Stimulated activated naive B cell treated with anti-CD40 and anti-IgM and Interleukin-4, amounts not matched to agents 10 μg/mL and 1 μg/mL and 100 μg/mL, for 72 hours (primary cell): ENCODE measurements at regions not wholly inside any gene's neighbourhood (a gene's known extent, or its start where the extent isn't known, plus 50 kb on each side); places are given as distances from the start of the nearest gene placed in this dataset.
A peak's percentile ranks its signal among the peaks of the same experiment; 100 is the strongest.
"Not testable (repeated sequence)": the region's sequence is repeated elsewhere in the genome, so short reads cannot be mapped to it uniquely, and the experiment has no call there.

Experiments used
- ATAC-seq, 2 donors: fragments of 150-1000 bp; cut with Tn5 transposase; replicated peaks; 2 replicates each; pipeline ENCODE4 v1.10.0; 2021; ENCODE audit warnings: moderate library complexity in 1 of 2
- DNase-seq: peaks from one replicate; pipeline ENCODE4 v3.0.0; 2021
- H3K27ac Mint-ChIP-seq: one replicate; pipeline ENCODE4 v1.8.0; 2022; ENCODE audit warnings: mild to moderate bottlenecking, mixed read lengths
- H3K27me3 Mint-ChIP-seq, 2 donors: one replicate each; pipeline ENCODE4 v1.8.0; 2022; ENCODE audit warnings: mixed read lengths in 2 of 2
- H3K36me3 Mint-ChIP-seq, 2 donors: one replicate each; pipeline ENCODE4 v1.8.0; 2022; ENCODE audit warnings: mixed read lengths in 2 of 2, mild to moderate bottlenecking in 1 of 2
- H3K4me1 Mint-ChIP-seq, 2 donors: one replicate each; pipeline ENCODE4 v1.8.0; 2022; ENCODE audit warnings: mixed read lengths in 2 of 2, mild to moderate bottlenecking in 1 of 2
- H3K4me3 Mint-ChIP-seq, 2 donors: one replicate each; pipeline ENCODE4 v1.8.0; 2022; ENCODE audit warnings: mild to moderate bottlenecking in 2 of 2, mixed read lengths in 2 of 2, moderate library complexity in 1 of 2
- H3K9me3 Mint-ChIP-seq, 2 donors: one replicate each; pipeline ENCODE4 v1.8.0; 2022; ENCODE audit warnings: mixed read lengths in 2 of 2, mild to moderate bottlenecking in 1 of 2

DNA sequence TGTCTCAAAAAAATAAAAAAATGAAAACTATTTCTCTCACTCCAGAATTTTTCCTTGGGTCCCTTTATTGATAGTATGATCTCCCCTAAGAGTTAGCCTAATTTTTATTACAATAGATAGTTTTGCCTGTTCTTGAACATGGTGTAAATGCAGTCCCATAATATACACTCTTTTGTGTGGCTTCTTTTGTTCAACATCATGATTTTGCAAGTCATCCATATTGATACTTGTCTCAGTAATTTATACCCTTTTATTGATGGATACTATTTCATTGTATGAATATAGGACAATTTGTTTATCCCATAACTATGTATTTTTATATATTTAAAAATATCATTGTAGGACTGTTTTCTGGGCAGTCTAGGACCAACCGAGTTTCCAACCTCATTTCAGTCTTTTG, 207.0 kb downstream of the UTP18 start:
- ATAC-seq (no peak), DNase-seq (no peak)
- H3K27ac Mint-ChIP-seq: no peak overlapping the region
- no peaks in the 10 kb centered on the region for H3K9me3 Mint-ChIP-seq
- H3K4me3 Mint-ChIP-seq: no peak overlapping the region
- peaks cover 4 to 37% of the 10 kb centered on the region in 2 donors for H3K27me3 Mint-ChIP-seq
- H3K4me1 Mint-ChIP-seq: no peaks in the 10 kb centered on the region
- H3K36me3 Mint-ChIP-seq: no peaks in the 10 kb centered on the region

DNA sequence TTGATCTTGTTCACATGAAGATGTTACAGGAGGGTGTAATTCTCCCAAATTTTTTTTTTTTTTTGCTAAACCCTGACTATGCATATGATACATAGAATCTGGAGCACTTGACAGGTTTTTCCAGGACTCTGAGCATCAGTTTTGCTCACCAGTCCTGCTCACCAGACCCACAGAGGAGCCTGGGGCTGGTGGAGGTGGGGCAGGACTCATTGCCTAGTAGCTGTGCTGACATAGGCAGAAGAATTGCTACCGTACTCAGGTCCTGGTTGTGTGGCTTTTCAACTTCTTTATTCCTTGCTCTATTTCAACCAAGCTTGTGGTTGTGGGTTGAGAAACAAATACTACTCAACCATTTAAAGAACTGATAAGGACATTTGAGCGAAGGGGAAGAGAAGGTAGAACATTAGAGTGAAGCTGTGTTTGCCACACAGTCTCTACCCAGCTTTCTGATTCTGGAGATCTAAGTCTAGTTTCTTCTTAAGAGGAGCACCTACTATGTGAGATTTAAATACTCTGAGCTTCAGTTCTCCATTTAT, 212.4 kb downstream of the UTP18 start:
- Mint-ChIP-seq H3K36me3 (no peaks in the 10 kb centered on the region), H3K27me3 (peaks cover 4 to 27% of the 10 kb centered on the region in 2 donors), H3K4me1 (no peaks in the 10 kb centered on the region), H3K27ac (no peak overlapping the region), H3K9me3 (no peaks in the 10 kb centered on the region), H3K4me3 (no peak overlapping the region)
- ATAC-seq (no peak), DNase-seq (no peak)

DNA sequence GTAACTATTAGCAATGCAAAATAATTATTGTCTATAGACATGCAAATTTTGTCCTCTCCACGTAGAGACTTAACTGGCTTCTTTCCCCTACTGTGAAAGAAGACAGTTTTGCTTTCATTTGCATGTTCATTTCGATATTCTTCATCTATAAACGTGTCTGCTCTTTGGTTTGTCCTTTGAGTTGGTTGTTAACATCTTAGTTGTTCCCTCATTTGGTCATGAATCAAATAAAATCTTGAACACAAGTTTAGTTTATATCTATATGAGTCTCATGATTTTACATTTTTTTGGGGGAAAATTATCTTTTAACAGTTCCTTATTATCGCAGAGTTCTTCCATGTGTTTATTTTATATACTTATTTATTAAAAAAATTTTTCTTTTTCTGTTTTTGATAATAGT, 214.4 kb downstream of the UTP18 start:
- Mint-ChIP-seq H3K4me3 (no peak overlapping the region), H3K4me1 (no peaks in the 10 kb centered on the region), H3K9me3 (peaks cover 0 to 2% of the 10 kb centered on the region in 2 donors), H3K36me3 (no peaks in the 10 kb centered on the region), H3K27ac (no peak overlapping the region), H3K27me3 (peaks cover 5 to 29% of the 10 kb centered on the region in 2 donors)
- DNase-seq (no peak), ATAC-seq (no peak)

DNA sequence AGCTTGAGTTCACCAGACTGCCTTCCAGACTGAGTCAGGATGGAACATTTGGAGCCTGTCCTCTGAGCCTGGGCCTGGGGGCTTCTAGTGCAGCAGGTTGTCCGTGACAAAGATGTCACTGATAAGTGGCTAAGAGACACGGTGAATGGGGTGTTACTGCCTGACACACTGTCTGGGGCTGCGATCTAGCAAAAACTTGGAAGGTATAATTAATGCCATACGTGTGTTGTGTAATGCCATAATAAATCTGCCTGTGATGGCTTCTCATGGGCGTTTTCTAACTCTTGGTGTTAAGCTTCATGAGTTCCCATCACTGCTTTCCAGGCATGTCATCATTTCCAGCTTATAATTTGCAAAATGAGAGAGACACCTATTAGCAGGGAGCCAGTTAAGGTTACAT, 215.4 kb downstream of the UTP18 start:
- ATAC-seq (no peak), DNase-seq (no peak)
- Mint-ChIP-seq H3K27me3 (peaks cover 5 to 29% of the 10 kb centered on the region in 2 donors), H3K36me3 (no peaks in the 10 kb centered on the region), H3K4me1 (no peaks in the 10 kb centered on the region), H3K4me3 (no peak overlapping the region), H3K9me3 (peaks cover 3 to 4% of the 10 kb centered on the region in 2 donors), H3K27ac (no peak overlapping the region)

DNA sequence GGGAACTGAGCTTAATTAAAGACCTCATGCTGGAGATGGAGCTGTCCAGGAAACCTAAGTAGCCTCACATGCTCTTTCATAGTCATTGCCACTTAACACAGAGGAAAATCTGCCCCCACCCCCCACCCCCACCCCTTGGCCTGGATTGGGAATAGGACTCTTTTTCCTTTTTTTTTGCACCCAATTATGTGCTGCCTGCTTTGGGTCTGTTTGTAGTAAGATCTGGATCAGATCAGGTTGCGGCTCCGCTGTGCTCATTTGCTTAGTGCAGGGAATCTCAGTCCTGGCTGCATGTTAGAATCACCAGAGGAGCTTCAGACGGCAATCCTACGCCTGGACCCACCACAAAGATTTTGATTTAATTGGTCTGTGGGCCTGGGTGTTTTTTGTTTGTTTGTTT, 219.0 kb downstream of the UTP18 start:
- H3K4me1 Mint-ChIP-seq: no peaks in the 10 kb centered on the region
- peaks cover 5 to 29% of the 10 kb centered on the region in 2 donors for H3K27me3 Mint-ChIP-seq
- H3K27ac Mint-ChIP-seq: no peak overlapping the region
- peaks cover 0 to 3% of the 10 kb centered on the region in 2 donors for H3K36me3 Mint-ChIP-seq
- no peak for ATAC-seq
- no peak overlapping the region for H3K4me3 Mint-ChIP-seq
- H3K9me3 Mint-ChIP-seq: peaks cover 9 to 13% of the 10 kb centered on the region in 2 donors
- DNase-seq: no peak

DNA sequence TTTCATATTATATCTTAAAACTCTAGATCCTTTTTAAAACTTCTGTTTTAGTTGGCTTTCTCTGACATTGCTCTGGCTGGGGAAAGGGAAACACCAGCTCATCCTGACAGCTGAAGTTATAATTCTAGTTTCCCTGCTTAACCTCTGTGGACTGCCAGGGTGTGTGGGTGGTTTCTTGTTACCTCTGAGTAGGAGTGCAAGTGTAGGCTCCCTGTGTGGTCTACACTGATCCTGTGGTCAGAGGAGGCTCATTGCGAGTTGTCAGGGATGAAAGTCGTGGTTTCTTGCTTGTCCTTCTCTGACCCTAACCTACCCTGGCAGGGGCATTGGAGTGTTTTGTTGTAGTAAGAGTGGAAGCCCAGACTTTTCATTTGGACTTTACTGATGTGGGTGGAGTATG, 221.0 kb downstream of the UTP18 start:
- DNase-seq: no peak
- Mint-ChIP-seq H3K4me3 (no peak overlapping the region), H3K9me3 (peaks cover 11 to 13% of the 10 kb centered on the region in 2 donors), H3K4me1 (no peaks in the 10 kb centered on the region), H3K27me3 (peaks cover 5 to 20% of the 10 kb centered on the region in 2 donors), H3K36me3 (peaks cover 0 to 3% of the 10 kb centered on the region in 2 donors), H3K27ac (no peak overlapping the region)
- ATAC-seq: no peak

DNA sequence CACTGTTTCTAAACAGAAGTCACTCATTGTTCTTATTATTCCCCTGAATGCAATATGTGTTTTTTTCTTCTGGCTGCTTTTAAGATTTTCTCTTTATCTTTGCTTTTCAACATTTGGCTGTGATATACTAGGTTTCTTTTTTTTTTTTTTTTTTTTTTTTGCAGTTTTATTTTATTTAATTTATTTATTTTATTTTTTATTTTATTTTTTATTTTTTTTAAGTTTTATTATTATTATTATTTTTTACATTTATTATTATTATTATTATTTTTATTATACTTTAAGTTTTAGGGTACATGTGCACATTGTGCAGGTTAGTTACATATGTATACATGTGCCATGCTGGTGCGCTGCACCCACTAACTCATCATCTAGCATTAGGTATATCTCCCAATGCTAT, 221.9 kb downstream of the UTP18 start:
- H3K4me3 Mint-ChIP-seq, H3K4me1 Mint-ChIP-seq, H3K36me3 Mint-ChIP-seq, ATAC-seq, DNase-seq, H3K27ac Mint-ChIP-seq: not testable (repeated sequence)
- H3K9me3 Mint-ChIP-seq: peaks cover 11 to 13% of the 10 kb centered on the region in 2 donors
- peaks cover 5 to 23% of the 10 kb centered on the region in 2 donors for H3K27me3 Mint-ChIP-seq

DNA sequence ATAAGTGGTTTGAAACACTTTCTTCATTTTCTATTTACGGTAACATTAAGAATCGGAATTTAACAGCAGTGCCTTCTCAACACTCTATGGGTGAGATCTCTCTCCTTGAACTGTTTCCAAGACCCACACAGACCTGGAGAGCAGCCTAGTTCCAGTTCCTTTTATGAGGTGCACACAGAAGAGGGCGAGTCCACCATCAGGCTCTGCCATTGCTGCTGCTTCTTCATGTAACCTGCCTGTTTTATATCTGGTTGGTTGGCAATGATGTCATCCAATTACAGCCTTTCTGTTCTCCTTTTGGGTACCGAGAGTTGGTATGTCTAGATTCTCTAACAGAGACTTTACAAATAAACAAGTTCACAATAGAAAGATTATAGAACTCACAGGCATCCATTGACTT, 225.7 kb downstream of the UTP18 start:
- no peak for ATAC-seq
- Mint-ChIP-seq H3K9me3 (peaks cover 6 to 11% of the 10 kb centered on the region in 2 donors), H3K27ac (no peak overlapping the region), H3K4me3 (no peak overlapping the region), H3K4me1 (no peaks in the 10 kb centered on the region), H3K36me3 (peaks cover 0 to 3% of the 10 kb centered on the region in 2 donors), H3K27me3 (peaks cover 6 to 25% of the 10 kb centered on the region in 2 donors)
- no peak for DNase-seq

DNA sequence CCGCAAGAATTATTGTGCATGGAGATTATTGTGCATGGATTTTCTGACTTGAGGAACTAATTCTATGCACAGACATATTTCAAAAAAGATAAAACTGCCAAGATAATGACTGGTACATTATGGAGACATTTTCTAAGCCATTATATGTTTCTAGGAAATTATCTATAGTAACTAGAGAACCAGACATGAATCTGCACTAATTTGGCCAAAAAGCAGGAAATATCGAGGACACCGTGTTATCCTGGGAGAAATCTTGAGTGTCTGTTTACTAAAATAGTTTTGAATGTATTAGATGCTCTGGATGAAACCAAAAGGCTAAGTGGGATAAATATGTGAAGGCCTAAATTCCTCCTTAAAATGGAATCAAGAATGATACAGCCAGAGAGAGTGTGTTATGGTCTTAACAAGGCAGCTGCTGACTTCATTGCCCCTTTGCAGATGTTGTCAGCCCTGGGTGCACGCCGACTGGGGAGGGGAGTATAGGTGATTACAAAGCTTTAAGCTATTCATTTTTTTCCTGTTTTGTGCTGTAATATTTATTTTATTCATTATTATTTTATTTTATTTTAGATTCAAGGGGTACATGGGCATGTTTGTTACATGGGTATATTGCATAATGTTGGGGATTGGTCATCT, 226.7 kb downstream of the UTP18 start:
- H3K27me3 Mint-ChIP-seq: peaks cover 6 to 30% of the 10 kb centered on the region in 2 donors
- no peaks in the 10 kb centered on the region for H3K4me1 Mint-ChIP-seq
- DNase-seq (no peak), ATAC-seq (no peak)
- H3K4me3 Mint-ChIP-seq: no peak overlapping the region
- H3K36me3 Mint-ChIP-seq: no peaks in the 10 kb centered on the region
- H3K27ac Mint-ChIP-seq: no peak overlapping the region
- H3K9me3 Mint-ChIP-seq: peaks cover 0 to 7% of the 10 kb centered on the region in 2 donors

DNA sequence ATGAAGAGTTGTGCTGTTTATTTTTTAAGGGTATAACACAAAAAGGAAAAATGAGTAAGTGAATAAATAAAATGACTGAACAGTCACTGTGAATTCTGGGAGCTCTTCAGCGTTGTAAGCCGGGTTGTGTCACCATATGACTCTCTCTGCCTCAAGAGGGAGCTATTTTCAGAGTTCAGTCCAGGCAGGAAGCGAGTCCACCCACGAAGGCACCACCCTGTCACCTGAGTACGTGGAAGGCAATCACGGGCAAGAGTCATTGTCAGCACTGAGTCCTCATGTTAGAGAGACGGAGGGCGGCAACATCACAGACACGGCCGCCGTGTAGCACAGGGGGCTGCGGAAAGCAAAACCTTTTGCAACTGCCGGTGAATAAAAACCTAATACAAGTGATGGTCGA, 227.6 kb downstream of the UTP18 start:
- Mint-ChIP-seq H3K4me1 (no peaks in the 10 kb centered on the region), H3K36me3 (no peaks in the 10 kb centered on the region), H3K4me3 (no peak overlapping the region), H3K27me3 (peaks cover 6 to 36% of the 10 kb centered on the region in 2 donors), H3K27ac (no peak overlapping the region), H3K9me3 (peaks cover 0 to 7% of the 10 kb centered on the region in 2 donors)
- DNase-seq (no peak), ATAC-seq (peak in 1 of 2 donors; percentile 10)

DNA sequence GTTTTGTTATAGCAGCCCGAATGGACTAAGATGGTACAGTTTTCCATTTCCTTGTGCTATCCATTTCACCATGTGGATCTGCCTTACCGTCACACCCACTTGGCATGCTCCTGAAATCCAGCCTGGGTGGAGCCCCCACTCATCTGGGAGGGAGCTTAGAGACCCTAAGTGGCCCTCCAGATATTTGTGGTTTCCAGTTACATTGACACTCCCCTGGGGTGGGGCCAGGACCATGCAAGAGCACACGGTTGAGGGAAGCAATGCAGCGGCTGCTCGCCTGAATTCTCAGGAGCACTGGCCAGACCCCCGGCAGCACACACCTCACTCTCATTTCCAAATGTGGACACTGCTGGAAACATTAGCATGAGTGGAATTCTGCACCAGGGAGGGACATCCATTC, 231.1 kb downstream of the UTP18 start:
- Mint-ChIP-seq H3K36me3 (no peaks in the 10 kb centered on the region), H3K27ac (no peak overlapping the region), H3K9me3 (peaks cover 0 to 5% of the 10 kb centered on the region in 2 donors), H3K4me1 (no peaks in the 10 kb centered on the region), H3K27me3 (peaks cover 11 to 41% of the 10 kb centered on the region in 2 donors), H3K4me3 (no peak overlapping the region)
- no peak for DNase-seq
- no peak for ATAC-seq

DNA sequence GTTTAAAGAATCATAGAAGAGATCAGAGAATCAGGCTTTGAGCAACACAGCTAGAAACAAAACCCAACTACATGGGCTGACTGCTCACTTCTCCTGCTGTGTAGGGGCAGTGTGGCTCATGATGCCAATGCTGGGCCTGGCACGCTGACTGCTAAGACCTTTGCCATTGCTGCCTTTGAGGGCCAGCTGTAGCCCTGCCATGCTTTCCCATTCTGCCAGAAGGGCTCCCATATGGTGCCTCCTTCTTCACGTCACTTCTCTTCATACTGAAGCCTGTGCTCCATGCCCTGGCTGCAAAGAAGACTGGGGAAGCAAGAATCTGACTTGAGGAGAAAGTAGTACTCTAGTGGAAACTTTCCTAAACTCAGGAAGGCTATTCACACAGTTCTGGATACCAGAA, 232.9 kb downstream of the UTP18 start:
- peaks cover 0 to 5% of the 10 kb centered on the region in 2 donors for H3K9me3 Mint-ChIP-seq
- H3K36me3 Mint-ChIP-seq: no peaks in the 10 kb centered on the region
- H3K27ac Mint-ChIP-seq: no peak overlapping the region
- no peaks in the 10 kb centered on the region for H3K4me1 Mint-ChIP-seq
- H3K27me3 Mint-ChIP-seq: peaks cover 8 to 37% of the 10 kb centered on the region in 2 donors
- no peak overlapping the region for H3K4me3 Mint-ChIP-seq
- no peak for ATAC-seq
- DNase-seq: no peak

DNA sequence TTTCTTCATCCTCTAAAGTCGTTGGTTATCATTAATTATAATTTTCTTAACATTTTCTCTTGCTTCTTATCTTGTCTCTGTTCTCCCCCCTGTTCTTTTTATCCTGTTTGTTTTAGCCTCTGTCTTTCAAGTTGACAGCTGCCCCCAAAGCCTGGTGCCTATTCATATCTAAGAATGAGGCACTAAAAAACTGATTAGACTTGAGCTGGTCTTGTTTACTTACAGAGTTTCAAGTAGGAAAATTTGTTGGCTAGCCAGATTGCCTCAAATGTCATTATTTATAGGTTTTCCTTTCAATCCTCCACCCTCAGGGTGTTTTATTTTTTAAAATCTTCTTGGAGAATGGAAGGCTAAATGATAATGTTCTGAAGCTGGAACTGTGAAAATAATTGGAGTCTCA, 236.0 kb downstream of the UTP18 start:
- Mint-ChIP-seq H3K9me3 (no peaks in the 10 kb centered on the region), H3K36me3 (no peaks in the 10 kb centered on the region), H3K27ac (no peak overlapping the region), H3K4me1 (no peaks in the 10 kb centered on the region), H3K4me3 (no peak overlapping the region), H3K27me3 (peaks cover 12 to 38% of the 10 kb centered on the region in 2 donors)
- no peak for DNase-seq
- ATAC-seq: no peak

DNA sequence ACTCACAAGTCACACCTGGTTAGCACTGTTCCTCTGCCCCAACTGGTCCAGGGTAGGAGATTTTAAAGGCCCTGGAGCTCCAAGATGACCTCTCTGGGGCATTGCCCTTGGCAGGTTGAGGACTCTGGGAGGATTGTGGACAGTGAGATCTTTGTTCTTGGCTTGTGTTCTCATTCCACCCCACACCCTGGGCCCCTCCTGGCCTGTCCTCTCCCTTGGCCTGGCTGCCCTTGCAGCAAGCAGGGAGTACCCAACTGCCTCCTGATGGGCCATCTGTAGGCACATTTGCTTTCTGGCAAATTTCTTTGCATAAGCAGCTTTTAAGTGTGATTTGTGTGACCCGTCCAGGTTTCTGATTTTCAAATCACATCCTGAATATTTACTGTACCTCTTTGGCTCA, 239.6 kb downstream of the UTP18 start:
- Mint-ChIP-seq H3K4me3 (no peak overlapping the region), H3K36me3 (no peaks in the 10 kb centered on the region), H3K9me3 (no peaks in the 10 kb centered on the region), H3K27ac (no peak overlapping the region), H3K4me1 (no peaks in the 10 kb centered on the region), H3K27me3 (peaks cover 16 to 26% of the 10 kb centered on the region in 2 donors)
- DNase-seq (no peak), ATAC-seq (no peak)

DNA sequence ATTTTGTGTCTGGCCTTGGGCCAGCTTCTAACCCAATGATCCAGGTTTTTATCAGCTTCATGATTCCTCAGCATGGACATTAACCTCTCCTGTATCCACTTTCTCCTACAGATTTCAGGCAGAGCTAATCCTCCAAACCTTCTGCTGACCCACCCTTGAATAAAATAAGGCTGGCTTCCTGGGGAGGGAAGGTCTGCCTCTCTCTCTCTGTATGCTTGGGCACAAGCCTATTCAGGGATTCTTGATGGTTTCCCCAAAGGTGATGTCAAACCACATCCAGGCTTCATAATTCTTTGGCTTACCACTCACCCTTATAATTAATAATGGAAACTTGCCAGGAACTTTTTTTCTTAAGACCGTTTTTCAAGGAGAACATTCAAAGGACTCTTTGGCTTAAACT, 240.1 kb downstream of the UTP18 start:
- no peaks in the 10 kb centered on the region for H3K36me3 Mint-ChIP-seq

More for the DNA sequence above, 240.1 kb downstream of the UTP18 start:
- Mint-ChIP-seq H3K27me3 (peaks cover 16 to 32% of the 10 kb centered on the region in 2 donors), H3K9me3 (no peaks in the 10 kb centered on the region), H3K4me1 (no peaks in the 10 kb centered on the region), H3K4me3 (no peak overlapping the region), H3K27ac (no peak overlapping the region)
- ATAC-seq (no peak), DNase-seq (no peak)
